IMR-90 (cell line): ENCODE measurements at regions not wholly inside any gene's neighbourhood (a gene's known extent, or its start where the extent isn't known, plus 50 kb on each side); places are given as distances from the start of the nearest gene placed in this dataset.

Experiments
- BHLHE40 ChIP-seq: fragments of 150-350 bp; IDR thresholded peaks from 2 replicates; pipeline ENCODE4 v1.6.1; 2016; ENCODE audit warnings: mild to moderate bottlenecking, low read depth, low read length
- CEBPB ChIP-seq: IDR thresholded peaks from 2 replicates; pipeline ENCODE4 v1.6.1; 2012; ENCODE audit warnings: low read depth, low read length, improper control_type of control experiment
- CHD1 ChIP-seq: IDR thresholded peaks from 2 replicates; pipeline ENCODE4 v1.6.1; 2012; ENCODE audit warnings: low read depth, low read length, improper control_type of control experiment
- FOS ChIP-seq: fragments of 150-350 bp; IDR thresholded peaks from 2 replicates; pipeline ENCODE4 v1.6.1; 2016; ENCODE audit warnings: low read depth, low read length
- MAFK ChIP-seq: IDR thresholded peaks from 2 replicates; pipeline ENCODE4 v1.6.1; 2012; ENCODE audit warnings: low read depth, low read length, improper control_type of control experiment
- MAZ ChIP-seq: IDR thresholded peaks from 2 replicates; pipeline ENCODE4 v1.6.1; 2012; ENCODE audit warnings: low read depth, mild to moderate bottlenecking, low read length, improper control_type of control experiment, moderate library complexity, borderline replicate concordance
- MXI1 ChIP-seq: IDR thresholded peaks from 2 replicates; pipeline ENCODE4 v1.6.1; 2012; ENCODE audit warnings: low read depth, mild to moderate bottlenecking, low read length, moderate library complexity, borderline replicate concordance
- NFE2L2 ChIP-seq: fragments of 150-350 bp; IDR thresholded peaks from 2 replicates; pipeline ENCODE4 v1.6.1; 2016; ENCODE audit warnings: low read depth, mild to moderate bottlenecking, low read length
- POLR2A ChIP-seq: IDR thresholded peaks from 2 replicates; pipeline ENCODE4 v1.6.1; 2012; ENCODE audit warnings: mild to moderate bottlenecking, low read depth, low read length
- RAD21 ChIP-seq: IDR thresholded peaks from 2 replicates; pipeline ENCODE4 v1.6.1; 2012; ENCODE audit warnings: low read length, improper control_type of control experiment
- RCOR1 ChIP-seq: IDR thresholded peaks from 2 replicates; pipeline ENCODE4 v1.6.1; 2012; ENCODE audit warnings: mild to moderate bottlenecking, low read length, improper control_type of control experiment; ENCODE audit not compliant: insufficient replicate concordance
- TF ChIP-seq, protein P1 (sequence below): conservative IDR thresholded peaks from 2 replicates; pipeline ENCODE4 v1.5.1; 2012; ENCODE audit warnings: mild to moderate bottlenecking, low read depth, low read length, improper control_type of control experiment
- TF ChIP-seq, protein P2 (sequence below): fragments of 150-350 bp; IDR thresholded peaks from 2 replicates; pipeline ENCODE4 v1.6.1; 2017; ENCODE audit warnings: mild to moderate bottlenecking, antibody characterized with exemption, low read length, low read depth
- TF ChIP-seq, protein P3 (sequence below): fragments of 150-350 bp; IDR thresholded peaks from 2 replicates; pipeline ENCODE4 v1.6.1; 2016; ENCODE audit warnings: low read depth, mild to moderate bottlenecking, low read length, moderate library complexity, borderline replicate concordance

DNA sequence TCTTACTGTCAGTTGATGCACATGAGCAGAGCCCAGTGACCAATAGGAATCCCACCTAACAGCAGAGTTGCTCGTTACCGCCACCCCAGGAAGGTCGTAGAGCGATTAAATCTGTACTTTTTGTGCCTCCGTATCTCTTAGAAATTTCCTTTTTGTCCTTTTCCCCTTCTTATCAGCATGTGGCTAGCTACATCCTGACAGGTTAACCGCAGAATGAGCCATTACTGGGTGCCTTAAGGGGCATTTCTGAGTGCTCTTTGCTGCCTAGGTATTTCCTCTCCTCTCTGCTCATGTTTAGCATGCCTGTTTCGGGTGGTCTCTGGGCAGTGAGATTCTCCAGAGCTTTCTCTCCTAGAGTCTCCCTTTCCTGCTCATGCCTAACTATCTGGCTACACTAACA, 530.5 kb downstream of the FAM133A start:
- TF ChIP-seq MXI1 (no peak), POLR2A (no peak), CEBPB (no peak), NFE2L2 (no peak), RAD21 (no peak), MAFK (no peak), MAZ (no peak), RCOR1 (no peak), BHLHE40 (no peak), CHD1 (no peak), FOS (no peak)
- TF ChIP-seq, protein P1, sequence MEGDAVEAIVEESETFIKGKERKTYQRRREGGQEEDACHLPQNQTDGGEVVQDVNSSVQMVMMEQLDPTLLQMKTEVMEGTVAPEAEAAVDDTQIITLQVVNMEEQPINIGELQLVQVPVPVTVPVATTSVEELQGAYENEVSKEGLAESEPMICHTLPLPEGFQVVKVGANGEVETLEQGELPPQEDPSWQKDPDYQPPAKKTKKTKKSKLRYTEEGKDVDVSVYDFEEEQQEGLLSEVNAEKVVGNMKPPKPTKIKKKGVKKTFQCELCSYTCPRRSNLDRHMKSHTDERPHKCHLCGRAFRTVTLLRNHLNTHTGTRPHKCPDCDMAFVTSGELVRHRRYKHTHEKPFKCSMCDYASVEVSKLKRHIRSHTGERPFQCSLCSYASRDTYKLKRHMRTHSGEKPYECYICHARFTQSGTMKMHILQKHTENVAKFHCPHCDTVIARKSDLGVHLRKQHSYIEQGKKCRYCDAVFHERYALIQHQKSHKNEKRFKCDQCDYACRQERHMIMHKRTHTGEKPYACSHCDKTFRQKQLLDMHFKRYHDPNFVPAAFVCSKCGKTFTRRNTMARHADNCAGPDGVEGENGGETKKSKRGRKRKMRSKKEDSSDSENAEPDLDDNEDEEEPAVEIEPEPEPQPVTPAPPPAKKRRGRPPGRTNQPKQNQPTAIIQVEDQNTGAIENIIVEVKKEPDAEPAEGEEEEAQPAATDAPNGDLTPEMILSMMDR, result no peak
- TF ChIP-seq, protein P2, sequence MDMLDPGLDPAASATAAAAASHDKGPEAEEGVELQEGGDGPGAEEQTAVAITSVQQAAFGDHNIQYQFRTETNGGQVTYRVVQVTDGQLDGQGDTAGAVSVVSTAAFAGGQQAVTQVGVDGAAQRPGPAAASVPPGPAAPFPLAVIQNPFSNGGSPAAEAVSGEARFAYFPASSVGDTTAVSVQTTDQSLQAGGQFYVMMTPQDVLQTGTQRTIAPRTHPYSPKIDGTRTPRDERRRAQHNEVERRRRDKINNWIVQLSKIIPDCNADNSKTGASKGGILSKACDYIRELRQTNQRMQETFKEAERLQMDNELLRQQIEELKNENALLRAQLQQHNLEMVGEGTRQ, result no peak
- TF ChIP-seq, protein P3, sequence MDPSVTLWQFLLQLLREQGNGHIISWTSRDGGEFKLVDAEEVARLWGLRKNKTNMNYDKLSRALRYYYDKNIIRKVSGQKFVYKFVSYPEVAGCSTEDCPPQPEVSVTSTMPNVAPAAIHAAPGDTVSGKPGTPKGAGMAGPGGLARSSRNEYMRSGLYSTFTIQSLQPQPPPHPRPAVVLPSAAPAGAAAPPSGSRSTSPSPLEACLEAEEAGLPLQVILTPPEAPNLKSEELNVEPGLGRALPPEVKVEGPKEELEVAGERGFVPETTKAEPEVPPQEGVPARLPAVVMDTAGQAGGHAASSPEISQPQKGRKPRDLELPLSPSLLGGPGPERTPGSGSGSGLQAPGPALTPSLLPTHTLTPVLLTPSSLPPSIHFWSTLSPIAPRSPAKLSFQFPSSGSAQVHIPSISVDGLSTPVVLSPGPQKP, result no peak
